Stomach (tissue), 8 donors: ENCODE measurements at regions not wholly inside any gene's neighbourhood (a gene's known extent, or its start where the extent isn't known, plus 50 kb on each side); places are given as distances from the start of the nearest gene placed in this dataset.

Experiments used
- DNase-seq, 2 donors: peaks; one replicate each; pipeline versions ENCODE4 v3.0.0 to v3.0.0-alpha.2; 2013 to 2019
- H3K27ac ChIP-seq, 5 donors: fragments of 200-600 bp in 4 of 5; sonication (generic) in 4 of 5; one replicate each; pipeline ENCODE4 v1.5.1; 2013 to 2019; ENCODE audit warnings: mild to moderate bottlenecking in 1 of 5, moderate library complexity in 1 of 5
- H3K27me3 ChIP-seq, 3 donors: fragments of 200-600 bp; sonication (generic); one replicate each; pipeline ENCODE4 v1.5.1; 2017 to 2019; ENCODE audit warnings: mixed run types in 1 of 3
- H3K36me3 ChIP-seq, 4 donors: fragments of 200-600 bp; sonication (generic); 1 replicate in 3 of 4; 2 replicates in 1 of 4; pipeline ENCODE4 v1.5.1; 2016 to 2019
- H3K4me1 ChIP-seq, 4 donors: fragments of 200-600 bp; sonication (generic); one replicate each; pipeline ENCODE4 v1.5.1; 2016 to 2019
- H3K4me3 ChIP-seq, 4 donors: fragments of 200-600 bp; sonication (generic) in 3 of 4; one replicate each; pipeline ENCODE4 v1.5.1; 2016 to 2019; ENCODE audit warnings: mild to moderate bottlenecking in 1 of 4
- H3K9me3 ChIP-seq, 4 donors: fragments of 200-600 bp; sonication (generic); one replicate each; pipeline ENCODE4 v1.5.1; 2016 to 2019
- CTCF ChIP-seq, 7 experiments: fragments of 450-650 bp in 4 of 7; fragments of 200-600 bp in 3 of 7; sonication (generic) in 3 of 7; IDR thresholded peaks; one replicate each; pipeline ENCODE4 v1.5.1; 2016 to 2019; ENCODE audit warnings: antibody characterized with exemption in 7 of 7, control low read depth in 2 of 7, mild to moderate bottlenecking in 1 of 7
- EP300 ChIP-seq: sonication (generic); formaldehyde crosslinking; IDR thresholded peaks from one replicate; pipeline ENCODE4 v1.6.1; 2017; ENCODE audit warnings: antibody characterized with exemption
- POLR2A ChIP-seq, 4 donors: fragments of 450-650 bp; IDR thresholded peaks; one replicate each; pipeline ENCODE4 v1.6.1; 2016; ENCODE audit warnings: antibody characterized with exemption in 4 of 4, control low read depth in 2 of 4, mild to moderate bottlenecking in 1 of 4, moderate library complexity in 1 of 4
- POLR2AphosphoS5 ChIP-seq, 3 donors: sonication (generic); formaldehyde crosslinking; IDR thresholded peaks; one replicate each; pipeline ENCODE4 v1.6.1; 2016; ENCODE audit warnings: antibody characterized with exemption in 3 of 3
- WGBS, 5 donors: extraction: QIAGEN DNeasy Blood & Tissue Kit in 3 of 5; methylation state at CpG; one replicate each; pipeline versions ENCODE4 v1.1.5 to v1.1.7; 2013 to 2018; 5-methylcytosine and 5-hydroxymethylcytosine counted together
- intact Hi-C: fragments of 100-400 bp; cut with DNase I; formaldehyde crosslinking; loops from one replicate; pipeline ENCODE4 v1.15.1; 2023; ENCODE audit warnings: low total_unique reads
- donor health status: healthy with polysubstance abuse.
- donor health status: Bipolar disorder and iron deficiency.
- donor health status: healthy.

- TF ChIP-seq POLR2A (IDR thresholded peaks at IDR 0.05) (no peak), CTCF (IDR thresholded peaks at IDR 0.05) (no peak), EP300 (no peak), POLR2AphosphoS5 (IDR thresholded peaks at IDR 0.05) (no peak)
- Histone ChIP-seq H3K4me3 (peak overlapping the region in 2 of 4 donors; percentile 30 to 43), H3K27me3 (peaks cover 0 to 28% (median 3%) of the 10 kb centered on the region in 3 donors), H3K9me3 (no peaks in the 10 kb centered on the region), H3K36me3 (no peaks in the 10 kb centered on the region), H3K4me1 (peaks cover 0 to 20% (median 15%) of the 10 kb centered on the region in 4 donors), H3K27ac (no peak overlapping the region)
- WGBS, 5 donors: 69 to 78% (median 72%) methylated on average over 35 of the region's 35 CpGs
- intact Hi-C loops: no loop called here
- peak in 1 of 2 donors; percentile 8 for DNase-seq
These were observed 177.3 kb upstream of the CDKN3 start for GRCh38 chr14:54219261-54220070.

- WGBS, 5 donors: 15 to 34% (median 31%) methylated on average over 28 of the region's 28 CpGs
- TF ChIP-seq POLR2A (IDR thresholded peaks at IDR 0.05) (no peak), POLR2AphosphoS5 (IDR thresholded peaks at IDR 0.05) (no peak), CTCF (IDR thresholded peaks at IDR 0.05) (no peak), EP300 (no peak)
- DNase-seq: peak in 1 of 2 donors; percentile 63
- Histone ChIP-seq H3K27me3 (peaks cover 0 to 28% (median 3%) of the 10 kb centered on the region in 3 donors), H3K9me3 (no peaks in the 10 kb centered on the region), H3K27ac (peak overlapping the region in 1 of 5 donors; percentile 9), H3K4me1 (peaks cover 4 to 25% (median 18%) of the 10 kb centered on the region in 4 donors), H3K36me3 (no peaks in the 10 kb centered on the region), H3K4me3 (peak overlapping the region; percentile 27 to 43 (median 30))
- intact Hi-C loops: no loop called here
These were observed 176.6 kb upstream of the CDKN3 start for GRCh38 chr14:54220071-54220703.

GRCh38 chr14:54220704-54221431 lies 175.9 kb upstream of the CDKN3 start:
- no peak overlapping the region for H3K27ac ChIP-seq
- intact Hi-C loops: no loop called here
- DNase-seq: no peak
- no peaks in the 10 kb centered on the region for H3K9me3 ChIP-seq
- peaks cover 0 to 28% (median 3%) of the 10 kb centered on the region in 3 donors for H3K27me3 ChIP-seq
- no peaks in the 10 kb centered on the region for H3K36me3 ChIP-seq
- TF ChIP-seq EP300: no peak
- TF ChIP-seq POLR2A (IDR thresholded peaks at IDR 0.05): no peak
- no peak for TF ChIP-seq CTCF (IDR thresholded peaks at IDR 0.05)
- TF ChIP-seq POLR2AphosphoS5 (IDR thresholded peaks at IDR 0.05): no peak
- peaks cover 6 to 32% (median 21%) of the 10 kb centered on the region in 4 donors for H3K4me1 ChIP-seq
- peak overlapping the region; percentile 27 to 43 (median 30) for H3K4me3 ChIP-seq
- 10 to 23% (median 21%) methylated on average over 5 of the region's 5 CpGs for WGBS, 5 donors

- peaks cover 6 to 37% (median 21%) of the 10 kb centered on the region in 4 donors for H3K4me1 ChIP-seq
- H3K36me3 ChIP-seq: no peaks in the 10 kb centered on the region
- 24 to 55% (median 34%) methylated on average over 3 of the region's 3 CpGs for WGBS, 5 donors
- H3K9me3 ChIP-seq: no peaks in the 10 kb centered on the region
- no peak overlapping the region for H3K4me3 ChIP-seq
- DNase-seq: no peak
- peaks cover 0 to 28% (median 3%) of the 10 kb centered on the region in 3 donors for H3K27me3 ChIP-seq
- no peak overlapping the region for H3K27ac ChIP-seq
- TF ChIP-seq POLR2A (IDR thresholded peaks at IDR 0.05) (no peak), EP300 (no peak), POLR2AphosphoS5 (IDR thresholded peaks at IDR 0.05) (no peak), CTCF (IDR thresholded peaks at IDR 0.05) (no peak)
- intact Hi-C loops: no loop called here
These were observed 175.4 kb upstream of the CDKN3 start for GRCh38 chr14:54221432-54221803.
